ENCODE measurements at regions not wholly inside any gene's neighbourhood (a gene's known extent, or its start where the extent isn't known, plus 50 kb on each side); places are given as distances from the start of the nearest gene placed in this dataset.

DNA sequence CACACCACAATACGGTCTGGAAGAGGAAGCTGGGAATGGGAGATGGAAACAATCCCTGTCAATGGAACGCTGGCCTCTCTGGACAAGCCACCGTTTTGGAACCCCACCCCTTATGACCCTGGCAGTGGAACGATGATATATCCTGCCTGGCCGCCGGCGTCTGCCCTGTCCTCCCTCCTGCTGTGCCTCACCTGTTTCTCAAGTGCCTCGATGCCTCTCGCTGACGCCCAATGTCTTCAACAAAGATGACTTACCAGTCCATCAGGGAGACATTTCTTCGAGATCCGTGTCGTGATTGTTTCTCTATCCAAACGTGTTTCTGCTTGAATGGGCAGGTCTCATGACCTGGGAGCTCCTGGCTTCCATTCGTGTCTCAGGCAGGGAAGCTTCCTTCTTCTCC lies 476.5 kb downstream of the SPATA31A7 start (continued):
- TF ChIP-seq ZNF462 (CRISPR knock-in tag; IDR thresholded peaks at IDR 0.05) (no peak), ZNF114 (CRISPR knock-in tag; IDR thresholded peaks at IDR 0.05) (no peak), POLR2AphosphoS5 (IDR thresholded peaks at IDR 0.05; ENCODE audit: low read depth) (no peak), STAT1 (IDR thresholded peaks at IDR 0.05; ENCODE audit: unreplicated experiment) (no peak)

DNA sequence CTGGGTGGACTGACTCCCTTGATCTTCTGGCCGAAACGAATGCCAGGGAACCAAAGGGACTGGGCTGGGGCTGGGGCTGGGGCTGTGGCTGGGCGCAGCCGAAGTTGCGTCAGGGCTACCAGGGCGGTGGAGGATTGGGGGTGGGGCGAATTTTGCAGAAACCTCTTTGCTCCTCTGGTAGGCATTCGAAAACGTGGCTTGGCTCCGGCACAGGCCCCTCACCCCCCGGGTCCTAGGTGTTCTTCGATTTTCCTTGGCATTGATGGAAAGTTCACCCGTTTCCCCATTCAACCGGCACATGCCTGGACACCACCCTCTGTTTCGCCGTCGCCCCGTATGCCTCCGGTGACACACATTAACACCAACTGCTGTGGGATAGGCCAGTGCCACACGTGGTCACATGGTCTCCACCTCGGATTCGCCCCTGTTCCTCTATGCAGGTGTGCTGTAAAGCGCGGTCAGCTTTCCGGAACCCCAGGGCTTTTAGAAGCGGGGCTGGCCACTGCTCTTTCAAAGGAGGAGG lies 477.1 kb downstream of the SPATA31A7 start:
- no peak for ATAC-seq
- Mint-ChIP-seq H3K9me3 (peaks cover 74% of the 10 kb centered on the region), H3K4me3 (no peak overlapping the region)
- TF ChIP-seq EZH2phosphoT487 (IDR thresholded peaks at IDR 0.05; ENCODE audit: unreplicated experiment), result no peak
- TF ChIP-seq POLR2AphosphoS5 (IDR thresholded peaks at IDR 0.05; ENCODE audit: low read depth), result no peak
- no peak for TF ChIP-seq JUNB (IDR thresholded peaks at IDR 0.05; ENCODE audit: unreplicated experiment)
- TF ChIP-seq ZNF114 (CRISPR knock-in tag; IDR thresholded peaks at IDR 0.05), result no peak
- TF ChIP-seq STAT1 (IDR thresholded peaks at IDR 0.05; ENCODE audit: unreplicated experiment), result no peak
- TF ChIP-seq REST (IDR thresholded peaks at IDR 0.05; ENCODE audit: unreplicated experiment), result no peak
- TF ChIP-seq, protein P1, sequence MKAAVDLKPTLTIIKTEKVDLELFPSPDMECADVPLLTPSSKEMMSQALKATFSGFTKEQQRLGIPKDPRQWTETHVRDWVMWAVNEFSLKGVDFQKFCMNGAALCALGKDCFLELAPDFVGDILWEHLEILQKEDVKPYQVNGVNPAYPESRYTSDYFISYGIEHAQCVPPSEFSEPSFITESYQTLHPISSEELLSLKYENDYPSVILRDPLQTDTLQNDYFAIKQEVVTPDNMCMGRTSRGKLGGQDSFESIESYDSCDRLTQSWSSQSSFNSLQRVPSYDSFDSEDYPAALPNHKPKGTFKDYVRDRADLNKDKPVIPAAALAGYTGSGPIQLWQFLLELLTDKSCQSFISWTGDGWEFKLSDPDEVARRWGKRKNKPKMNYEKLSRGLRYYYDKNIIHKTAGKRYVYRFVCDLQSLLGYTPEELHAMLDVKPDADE (IDR thresholded peaks at IDR 0.05), result no peak
- no peak for TF ChIP-seq CREB1 (CRISPR knock-in tag; IDR thresholded peaks at IDR 0.05; ENCODE audit: low read depth)
- no peak for TF ChIP-seq EZH2 (IDR thresholded peaks at IDR 0.05; ENCODE audit: low read depth, unreplicated experiment)
- TF ChIP-seq, protein P2, sequence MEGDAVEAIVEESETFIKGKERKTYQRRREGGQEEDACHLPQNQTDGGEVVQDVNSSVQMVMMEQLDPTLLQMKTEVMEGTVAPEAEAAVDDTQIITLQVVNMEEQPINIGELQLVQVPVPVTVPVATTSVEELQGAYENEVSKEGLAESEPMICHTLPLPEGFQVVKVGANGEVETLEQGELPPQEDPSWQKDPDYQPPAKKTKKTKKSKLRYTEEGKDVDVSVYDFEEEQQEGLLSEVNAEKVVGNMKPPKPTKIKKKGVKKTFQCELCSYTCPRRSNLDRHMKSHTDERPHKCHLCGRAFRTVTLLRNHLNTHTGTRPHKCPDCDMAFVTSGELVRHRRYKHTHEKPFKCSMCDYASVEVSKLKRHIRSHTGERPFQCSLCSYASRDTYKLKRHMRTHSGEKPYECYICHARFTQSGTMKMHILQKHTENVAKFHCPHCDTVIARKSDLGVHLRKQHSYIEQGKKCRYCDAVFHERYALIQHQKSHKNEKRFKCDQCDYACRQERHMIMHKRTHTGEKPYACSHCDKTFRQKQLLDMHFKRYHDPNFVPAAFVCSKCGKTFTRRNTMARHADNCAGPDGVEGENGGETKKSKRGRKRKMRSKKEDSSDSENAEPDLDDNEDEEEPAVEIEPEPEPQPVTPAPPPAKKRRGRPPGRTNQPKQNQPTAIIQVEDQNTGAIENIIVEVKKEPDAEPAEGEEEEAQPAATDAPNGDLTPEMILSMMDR (conservative IDR thresholded peaks at IDR 0.05; ENCODE audit: low read depth in 2 of 2), result no peak
- no peak for TF ChIP-seq NANOG (IDR thresholded peaks at IDR 0.05; ENCODE audit: borderline replicate concordance)
- no peak for TF ChIP-seq ZNF331 (CRISPR knock-in tag; IDR thresholded peaks at IDR 0.05; ENCODE audit: low read depth)

More for the DNA sequence above, 477.1 kb downstream of the SPATA31A7 start:
- no peak for DNase-seq (ENCODE audit: low spot score)
- no peak overlapping the region for H3K27ac Mint-ChIP-seq
- H3F3A ChIP-seq (replicated peaks; ENCODE audit: low read depth), result no peaks in the 10 kb centered on the region
- no peak overlapping the region for H3K4me3 ChIP-seq
- H3K79me2 ChIP-seq (replicated peaks; ENCODE audit: insufficient read depth), result no peaks in the 10 kb centered on the region
- H3K9me2 ChIP-seq (ENCODE audit: insufficient read depth), result no peaks in the 10 kb centered on the region
- H3K27ac ChIP-seq (ENCODE audit: low read depth), result no peak overlapping the region
- H3K36me3 Mint-ChIP-seq (ENCODE audit: low read depth), result peaks cover 41% of the 10 kb centered on the region
- no peaks in the 10 kb centered on the region for H3K4me1 Mint-ChIP-seq
- no peak overlapping the region for H3K4me2 ChIP-seq
- peaks cover 13% of the 10 kb centered on the region for H3K27me3 Mint-ChIP-seq (ENCODE audit: insufficient read depth, low read depth, poor library complexity)
- no peaks in the 10 kb centered on the region for H3K4me1 ChIP-seq (ENCODE audit: insufficient read depth)
- H4K20me1 ChIP-seq (replicated peaks; ENCODE audit: insufficient read depth), result no peaks in the 10 kb centered on the region
- H2AFZ ChIP-seq, result no peak overlapping the region
- no peaks in the 10 kb centered on the region for H3K27me3 ChIP-seq (ENCODE audit: insufficient read depth)
- no peaks in the 10 kb centered on the region for H3K36me3 ChIP-seq (ENCODE audit: insufficient read depth)

Measured in GM23338 (cell line).